Stimulated activated CD4-positive, alpha-beta T cell treated with anti-CD3 and anti-CD28 coated beads, Interleukin-4, amount 100 ng/mL, for 48 hours (primary cell): ENCODE measurements at regions not wholly inside any gene's neighbourhood (a gene's known extent, or its start where the extent isn't known, plus 50 kb on each side); places are given as distances from the start of the nearest gene placed in this dataset.
"Not testable (repeated sequence)": the region's sequence is repeated elsewhere in the genome, so short reads cannot be mapped to it uniquely, and the experiment has no call there.

Source experiments
- DNase-seq, 2 donors: peaks; one replicate each; pipeline ENCODE4 v3.0.0-alpha.2; 2020; ENCODE audit warnings: low read depth in 2 of 2

- DNase-seq: no peak
Measured at GRCh38 chr5:118552731-118553360, 435.5 kb downstream of the DTWD2 start.

GRCh38 chr5:118552146-118552545 is 436.2 kb downstream of the DTWD2 start:
- DNase-seq: no peak

- no peak for DNase-seq
Measured at GRCh38 chr5:118551716-118552115, 436.6 kb downstream of the DTWD2 start.

GRCh38 chr5:118551031-118551430 is 437.3 kb downstream of the DTWD2 start:
- DNase-seq: no peak

DNA sequence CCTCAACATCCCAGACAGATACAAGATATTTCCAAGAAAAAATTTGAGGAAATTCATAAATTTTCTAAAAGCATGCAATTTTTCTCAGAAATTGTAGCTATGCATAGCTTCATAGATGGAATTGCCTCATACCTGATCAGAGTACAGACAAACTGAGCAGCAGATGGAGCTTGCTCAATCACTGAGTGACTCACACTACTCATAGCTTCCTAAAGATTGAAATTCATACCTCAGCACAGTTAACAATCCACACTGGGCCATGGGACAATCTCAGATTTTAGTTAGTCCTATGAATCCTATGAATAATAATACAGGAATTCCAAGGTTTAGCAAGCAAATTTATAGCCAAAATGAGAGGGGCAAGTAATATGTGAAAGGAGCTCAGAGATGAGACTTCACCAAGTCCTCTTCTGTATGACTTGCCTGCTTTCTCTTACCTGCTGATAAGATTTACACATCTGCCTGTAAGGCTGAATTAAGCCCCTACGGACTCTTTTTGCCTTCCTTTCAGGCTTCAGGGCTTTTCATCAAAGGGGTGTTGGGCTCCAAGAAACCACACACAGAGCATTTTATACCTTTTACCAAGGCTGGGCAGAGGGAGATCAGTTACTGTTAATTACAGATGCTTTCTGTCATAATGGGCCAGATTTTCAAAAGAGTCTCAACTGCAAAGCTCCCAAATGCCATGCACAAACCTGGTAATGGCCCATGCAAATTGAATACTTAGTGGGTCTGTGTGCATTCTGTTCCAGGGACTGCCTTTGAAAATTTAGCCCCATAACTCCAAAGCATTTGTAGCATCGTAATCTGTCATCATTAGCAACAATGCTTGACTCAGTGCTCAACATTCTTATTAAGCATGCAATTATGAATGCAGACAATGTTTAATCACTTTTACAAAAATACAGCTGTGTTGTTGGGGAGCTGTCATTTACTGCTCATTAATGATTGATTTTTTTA is 439.3 kb downstream of the DTWD2 start:
- no peak for DNase-seq

- DNase-seq: no peak
Measured at GRCh38 chr5:118545470-118545869, 442.9 kb downstream of the DTWD2 start.

- no peak for DNase-seq
Measured at GRCh38 chr5:118544887-118545449, 443.4 kb downstream of the DTWD2 start.

DNA sequence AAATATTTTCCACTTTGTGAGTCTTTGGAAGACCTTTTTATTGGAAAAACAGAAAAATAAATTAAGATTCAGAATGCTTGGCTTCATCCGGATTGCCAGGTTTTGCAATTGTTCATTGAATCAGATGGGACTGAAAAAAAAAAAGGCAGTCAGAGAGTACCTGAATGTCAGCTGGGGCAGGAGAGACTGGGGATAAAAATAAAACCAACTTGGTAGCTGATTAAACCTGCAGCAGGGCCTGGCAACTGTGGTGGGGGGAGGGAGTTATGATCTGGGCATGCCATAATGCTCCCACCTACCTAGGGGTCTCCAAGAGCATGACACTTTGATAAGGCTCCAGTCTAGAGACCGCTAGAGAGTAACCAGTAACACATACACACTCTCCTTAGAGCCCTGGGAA is 454.4 kb downstream of the DTWD2 start:
- DNase-seq: no peak

DNA sequence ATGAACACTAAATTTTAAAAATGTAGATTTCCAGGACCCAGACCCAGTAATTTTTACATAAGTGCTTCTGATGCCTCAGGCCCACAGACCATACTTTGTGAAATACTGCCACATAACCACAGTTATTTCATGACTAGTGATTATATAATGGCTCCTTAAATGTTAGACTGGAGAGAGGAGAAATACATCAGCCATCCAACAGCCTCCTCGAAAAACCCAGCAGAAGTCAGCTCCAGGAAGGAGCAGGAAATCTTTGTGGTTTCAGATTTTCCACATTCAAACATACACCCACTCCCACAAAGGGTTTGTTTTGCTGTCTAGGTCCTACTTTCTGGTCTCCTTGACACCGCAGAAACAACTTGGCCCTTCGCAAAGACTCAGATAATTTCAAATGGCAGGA is 455.2 kb downstream of the DTWD2 start:
- DNase-seq: no peak

GRCh38 chr5:118531276-118531675 is 457.1 kb downstream of the DTWD2 start:
- DNase-seq: no peak

DNA sequence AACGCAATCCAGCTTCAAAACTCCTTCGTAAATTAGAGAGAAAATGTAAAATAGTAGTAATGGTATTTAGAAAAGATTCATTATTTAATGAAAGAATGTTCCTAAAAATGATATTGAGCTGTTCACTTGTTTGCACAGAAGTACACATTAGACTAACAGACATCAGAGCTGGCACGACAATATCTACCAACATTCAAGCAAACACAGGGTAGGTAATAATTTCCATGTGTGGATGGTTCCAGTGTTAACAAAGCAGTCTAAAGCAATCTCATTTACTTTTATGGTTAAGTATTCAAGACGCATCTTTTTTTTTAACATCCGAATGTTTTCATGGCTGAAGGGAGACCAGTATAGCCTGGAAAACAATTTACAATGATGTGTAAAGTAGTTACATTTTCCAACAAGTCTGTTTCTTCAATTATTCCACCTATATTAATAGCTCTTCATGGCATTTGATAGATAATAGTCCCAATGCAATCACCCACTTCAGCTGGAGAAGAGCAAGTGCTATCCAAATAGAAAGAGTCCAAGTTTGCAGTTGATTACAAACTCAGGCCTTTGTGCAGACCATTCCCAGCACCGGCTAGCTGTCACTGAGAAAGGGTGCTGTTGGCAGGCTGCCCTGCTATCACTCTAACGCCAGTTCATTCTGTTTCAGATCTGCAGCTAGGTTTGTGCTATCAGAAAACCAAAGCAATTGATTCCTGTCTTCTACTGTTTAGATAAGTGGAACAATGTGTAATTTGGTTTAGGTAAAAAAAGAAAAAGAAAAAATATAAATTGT is 458.8 kb downstream of the DTWD2 start:
- DNase-seq: no peak

- no peak for DNase-seq
Measured at GRCh38 chr5:118522626-118523025, 465.7 kb downstream of the DTWD2 start.

DNA sequence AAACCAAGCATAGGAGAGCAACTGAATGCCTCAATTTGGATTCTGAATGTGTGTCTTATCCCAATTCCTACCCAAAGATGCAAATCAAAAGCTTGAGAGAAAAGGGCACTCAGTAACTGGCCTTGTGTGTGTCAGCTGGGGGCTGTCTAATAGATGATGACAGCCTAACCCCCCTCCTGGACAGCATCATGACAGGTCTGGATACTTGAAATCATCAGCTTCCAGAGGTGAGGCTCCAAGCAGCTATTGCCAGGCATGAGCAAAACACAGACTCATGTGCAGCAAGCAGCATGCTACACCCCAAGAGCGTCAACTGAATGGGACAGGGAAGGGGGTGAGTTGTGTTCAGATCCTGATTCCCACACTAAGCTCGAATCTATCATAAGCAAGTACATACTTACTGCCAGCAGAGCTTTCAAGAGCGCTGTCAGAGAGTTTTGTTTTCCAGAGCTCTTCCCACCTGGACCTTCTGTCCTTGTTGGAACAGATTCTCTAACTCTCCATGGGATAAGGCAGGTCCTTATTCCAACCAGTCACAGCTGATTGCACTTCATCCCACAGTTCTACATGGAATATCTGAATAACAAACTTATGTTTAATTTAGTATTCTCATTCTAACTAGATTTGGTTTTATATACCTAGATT is 467.5 kb downstream of the DTWD2 start:
- no peak for DNase-seq

DNA sequence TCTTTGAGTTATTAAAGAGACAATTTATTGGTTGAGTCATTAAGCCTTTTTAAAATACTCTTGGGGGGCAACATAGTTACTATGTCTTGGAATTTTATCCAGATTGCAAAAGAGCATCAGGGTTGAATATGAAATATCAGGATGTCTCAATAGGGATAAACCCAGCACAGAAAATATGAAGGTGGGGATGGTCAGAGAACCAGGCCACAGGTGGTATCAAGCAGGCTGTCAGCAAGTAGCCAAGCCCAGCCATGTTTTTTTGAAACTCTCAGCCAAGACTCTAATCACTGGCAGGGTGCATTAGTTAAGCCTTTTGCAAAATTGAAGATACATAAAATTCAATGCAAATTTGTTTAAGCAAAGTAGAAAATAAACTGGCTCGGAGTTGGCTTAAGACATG is 468.9 kb downstream of the DTWD2 start:
- DNase-seq: no peak

DNA sequence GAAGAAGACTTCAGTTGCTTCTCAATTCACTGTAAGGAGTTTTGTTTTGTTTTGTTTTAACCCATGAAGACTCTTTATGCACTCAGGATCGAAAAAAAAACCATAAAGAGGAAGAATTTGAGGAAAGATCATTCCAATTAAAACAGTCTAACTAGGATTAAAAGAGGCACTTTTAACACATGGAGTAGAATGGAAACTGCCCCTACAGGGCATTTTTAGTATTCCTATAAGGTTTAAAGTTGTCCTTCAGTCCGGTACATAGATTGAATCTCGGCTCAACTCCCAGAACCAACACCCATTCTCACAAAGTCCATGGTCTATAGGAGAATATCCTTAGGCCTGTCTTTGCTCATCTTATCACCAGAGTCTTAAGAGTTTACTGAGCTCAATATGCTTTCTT is 469.6 kb downstream of the DTWD2 start:
- no peak for DNase-seq

- DNase-seq: no peak
Measured at GRCh38 chr5:118511846-118512245, 476.5 kb downstream of the DTWD2 start.

DNA sequence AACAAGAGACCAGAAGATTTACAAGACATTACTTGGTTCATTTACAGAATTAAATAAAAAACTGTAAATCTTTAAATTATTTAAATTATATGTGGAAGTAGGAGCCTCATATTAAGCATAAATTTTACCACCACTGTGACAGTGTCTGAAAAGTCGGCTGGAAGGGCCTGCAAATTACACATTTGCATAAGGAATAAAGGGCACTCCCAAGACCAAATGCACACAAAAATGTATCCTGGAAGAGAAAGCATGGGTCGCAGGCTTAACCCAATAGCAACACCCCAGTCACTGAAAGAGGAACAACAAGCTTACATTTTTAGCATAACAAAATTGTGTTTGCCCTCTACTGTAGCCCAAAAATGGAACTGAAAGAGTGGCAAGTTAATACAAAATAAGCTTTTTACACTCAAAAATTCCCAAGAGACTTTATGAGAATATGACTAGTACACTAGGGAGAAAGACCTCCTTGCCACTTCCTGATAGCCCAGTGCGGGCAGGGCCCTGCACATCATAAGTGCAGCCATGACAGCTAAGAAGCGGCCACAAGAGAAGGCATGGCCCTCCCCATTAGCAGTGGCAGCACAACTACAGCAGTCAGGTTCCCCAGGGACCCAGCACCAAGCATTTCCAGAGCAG is 482.0 kb downstream of the DTWD2 start:
- DNase-seq: no peak

- DNase-seq: not testable (repeated sequence)
Measured at GRCh38 chr5:118502232-118502631, 486.1 kb downstream of the DTWD2 start.

DNA sequence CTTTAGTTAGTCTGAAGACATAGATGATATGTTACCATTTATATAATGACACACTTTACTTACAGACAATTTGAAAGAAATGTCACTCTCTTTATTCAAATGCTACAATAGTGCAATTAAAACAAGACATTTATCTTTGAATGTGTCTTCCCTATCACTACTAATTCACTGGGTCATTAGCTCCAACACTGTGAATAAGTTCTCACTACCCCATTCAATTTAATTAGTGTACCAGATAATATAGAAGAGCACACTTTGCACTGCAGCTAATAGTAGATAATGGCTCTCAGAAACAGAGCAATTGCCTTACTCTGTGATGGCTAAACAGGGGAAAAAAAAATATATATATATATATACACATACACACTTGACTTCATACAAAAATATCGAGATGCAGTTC is 497.0 kb downstream of the DTWD2 start:
- DNase-seq: no peak

GRCh38 chr5:118486647-118487225 is 501.6 kb downstream of the DTWD2 start:
- no peak for DNase-seq

- DNase-seq: no peak
Measured at GRCh38 chr5:118479285-118479684, 509.1 kb downstream of the DTWD2 start.
